SK-N-SH treated with all-trans-retinoic acid at 6 μM for 48 hours (cell line): ENCODE measurements at regions not wholly inside any gene's neighbourhood (a gene's known extent, or its start where the extent isn't known, plus 50 kb on each side); places are given as distances from the start of the nearest gene placed in this dataset.
"Not testable (repeated sequence)": the region's sequence is repeated elsewhere in the genome, so short reads cannot be mapped to it uniquely, and the experiment has no call there.

Experiments
- BACH2 ChIP-seq: fragments of 250-450 bp; sonication (Bioruptor Pico); IDR thresholded peaks from 2 replicates; pipeline ENCODE4 v1.9.0; 2021; ENCODE audit warnings: mild to moderate bottlenecking, borderline replicate concordance
- CREB5 ChIP-seq: fragments of 250-450 bp; sonication (Bioruptor Pico); IDR thresholded peaks from 2 replicates; pipeline ENCODE4 v1.5.1; 2020; ENCODE audit warnings: low read depth, mild to moderate bottlenecking, moderate library complexity
- CSDC2 ChIP-seq: fragments of 250-450 bp; sonication (Bioruptor Pico); IDR thresholded peaks from 2 replicates; pipeline ENCODE4 v1.5.0; 2020; ENCODE audit warnings: mild to moderate bottlenecking, moderate library complexity
- CSRNP3 ChIP-seq: fragments of 250-450 bp; sonication (Bioruptor Pico); IDR thresholded peaks from 2 replicates; pipeline ENCODE4 v1.5.1; 2021; ENCODE audit warnings: mild to moderate bottlenecking, moderate library complexity
- GLIS3 ChIP-seq: fragments of 250-450 bp; sonication (Bioruptor Pico); IDR thresholded peaks from 2 replicates; pipeline ENCODE4 v1.5.0; 2020; ENCODE audit warnings: mild to moderate bottlenecking, moderate library complexity
- ISL1 ChIP-seq: fragments of 250-450 bp; sonication (Bioruptor Pico); IDR thresholded peaks from 2 replicates; pipeline ENCODE4 v2.1.2; 2022; ENCODE audit warnings: mild to moderate bottlenecking, moderate library complexity
- PATZ1 ChIP-seq: fragments of 250-450 bp; sonication (Bioruptor Pico); IDR thresholded peaks from 2 replicates; pipeline ENCODE4 v1.8.0; 2020; ENCODE audit warnings: mild to moderate bottlenecking, moderate library complexity, borderline replicate concordance
- POU6F1 ChIP-seq: fragments of 250-450 bp; sonication (Bioruptor Pico); IDR thresholded peaks from 2 replicates; pipeline ENCODE4 v1.8.0; 2021; ENCODE audit warnings: low read depth, mild to moderate bottlenecking, moderate library complexity, borderline replicate concordance
- RARB ChIP-seq: fragments of 250-450 bp; sonication (Bioruptor Pico); IDR thresholded peaks from 2 replicates; pipeline ENCODE4 v1.8.0; 2021; ENCODE audit warnings: mild to moderate bottlenecking, moderate library complexity
- TCF4 ChIP-seq: fragments of 250-450 bp; sonication (Bioruptor Pico); IDR thresholded peaks from 2 replicates; pipeline ENCODE4 v1.8.0; 2021; ENCODE audit warnings: mild to moderate bottlenecking, moderate library complexity, borderline replicate concordance
- TSHZ2 ChIP-seq: fragments of 250-450 bp; sonication (Bioruptor Pico); IDR thresholded peaks from 2 replicates; pipeline ENCODE4 v1.5.0; 2020; ENCODE audit warnings: mild to moderate bottlenecking, moderate library complexity
- ZC3H10 ChIP-seq: fragments of 250-450 bp; sonication (Bioruptor Pico); IDR thresholded peaks from 2 replicates; pipeline ENCODE4 v1.5.1; 2021; ENCODE audit warnings: mild to moderate bottlenecking, moderate library complexity
- ZFP3 ChIP-seq: fragments of 250-450 bp; sonication (Bioruptor Pico); IDR thresholded peaks from 2 replicates; pipeline ENCODE4 v1.5.0; 2020; ENCODE audit warnings: mild to moderate bottlenecking, moderate library complexity
- ZNF8 ChIP-seq: fragments of 450-650 bp; formaldehyde crosslinking; IDR thresholded peaks from 2 replicates; pipeline ENCODE4 v1.5.0; 2020; ENCODE audit warnings: mild to moderate bottlenecking, moderate library complexity

GRCh38 chr5:34179453-34180190, 136.6 kb upstream of the C1QTNF3 start:
- TF ChIP-seq ZFP3; PATZ1 (CRISPR knock-in tag); RARB (CRISPR knock-in tag); ZC3H10 (CRISPR knock-in tag); ZNF8 (CRISPR knock-in tag); BACH2 (CRISPR knock-in tag); POU6F1 (CRISPR knock-in tag); CREB5; CSDC2; GLIS3 (CRISPR knock-in tag); TCF4 (CRISPR knock-in tag); TSHZ2 (CRISPR knock-in tag); CSRNP3 (CRISPR knock-in tag); ISL1 (CRISPR knock-in tag): not testable (repeated sequence)
